Tibial nerve (tissue), 3 donors: ENCODE measurements at regions not wholly inside any gene's neighbourhood (a gene's known extent, or its start where the extent isn't known, plus 50 kb on each side); places are given as distances from the start of the nearest gene placed in this dataset.

Experiments
- POLR2A ChIP-seq, 2 donors: fragments of 450-650 bp; IDR thresholded peaks; one replicate each; pipeline ENCODE4 v1.6.1; 2017; ENCODE audit warnings: antibody characterized with exemption in 2 of 2, mild to moderate bottlenecking in 2 of 2, moderate library complexity in 2 of 2
- TF ChIP-seq, protein P1 (sequence below), 5 experiments: fragments of 200-600 bp in 3 of 5; fragments of 450-650 bp in 2 of 5; sonication (generic) in 3 of 5; IDR thresholded peaks; one replicate each; pipeline ENCODE4 v1.5.1; 2016 to 2019; ENCODE audit warnings: antibody characterized with exemption in 5 of 5, mild to moderate bottlenecking in 3 of 5, moderate library complexity in 2 of 5

DNA sequence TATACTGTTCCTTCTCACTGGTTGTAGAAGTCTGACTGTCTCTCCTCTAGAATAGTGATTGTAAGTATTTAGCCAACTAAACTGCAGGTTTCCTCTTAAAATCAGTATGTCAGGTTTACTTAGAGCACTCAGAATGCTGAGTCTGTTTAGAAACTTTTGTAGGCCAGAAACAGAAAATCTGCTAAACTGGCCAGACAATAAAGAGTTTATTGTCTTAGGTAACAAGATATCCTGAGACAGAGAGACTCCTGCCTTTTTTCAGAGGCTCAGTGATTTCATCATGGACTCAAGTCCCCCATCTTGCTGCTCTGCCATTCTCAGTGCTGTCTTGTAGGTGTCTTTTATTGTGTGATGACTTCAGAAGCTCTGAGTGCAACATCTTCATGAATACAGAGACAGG lies 279.0 kb downstream of the MFSD1 start:
- TF ChIP-seq POLR2A (IDR thresholded peaks at IDR 0.05): no peak
- TF ChIP-seq, protein P1, sequence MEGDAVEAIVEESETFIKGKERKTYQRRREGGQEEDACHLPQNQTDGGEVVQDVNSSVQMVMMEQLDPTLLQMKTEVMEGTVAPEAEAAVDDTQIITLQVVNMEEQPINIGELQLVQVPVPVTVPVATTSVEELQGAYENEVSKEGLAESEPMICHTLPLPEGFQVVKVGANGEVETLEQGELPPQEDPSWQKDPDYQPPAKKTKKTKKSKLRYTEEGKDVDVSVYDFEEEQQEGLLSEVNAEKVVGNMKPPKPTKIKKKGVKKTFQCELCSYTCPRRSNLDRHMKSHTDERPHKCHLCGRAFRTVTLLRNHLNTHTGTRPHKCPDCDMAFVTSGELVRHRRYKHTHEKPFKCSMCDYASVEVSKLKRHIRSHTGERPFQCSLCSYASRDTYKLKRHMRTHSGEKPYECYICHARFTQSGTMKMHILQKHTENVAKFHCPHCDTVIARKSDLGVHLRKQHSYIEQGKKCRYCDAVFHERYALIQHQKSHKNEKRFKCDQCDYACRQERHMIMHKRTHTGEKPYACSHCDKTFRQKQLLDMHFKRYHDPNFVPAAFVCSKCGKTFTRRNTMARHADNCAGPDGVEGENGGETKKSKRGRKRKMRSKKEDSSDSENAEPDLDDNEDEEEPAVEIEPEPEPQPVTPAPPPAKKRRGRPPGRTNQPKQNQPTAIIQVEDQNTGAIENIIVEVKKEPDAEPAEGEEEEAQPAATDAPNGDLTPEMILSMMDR (IDR thresholded peaks at IDR 0.05): no peak
